ENCODE measurements at regions not wholly inside any gene's neighbourhood (a gene's known extent, or its start where the extent isn't known, plus 50 kb on each side); places are given as distances from the start of the nearest gene placed in this dataset.
A peak's percentile ranks its signal among the peaks of the same experiment; 100 is the strongest.

DNA sequence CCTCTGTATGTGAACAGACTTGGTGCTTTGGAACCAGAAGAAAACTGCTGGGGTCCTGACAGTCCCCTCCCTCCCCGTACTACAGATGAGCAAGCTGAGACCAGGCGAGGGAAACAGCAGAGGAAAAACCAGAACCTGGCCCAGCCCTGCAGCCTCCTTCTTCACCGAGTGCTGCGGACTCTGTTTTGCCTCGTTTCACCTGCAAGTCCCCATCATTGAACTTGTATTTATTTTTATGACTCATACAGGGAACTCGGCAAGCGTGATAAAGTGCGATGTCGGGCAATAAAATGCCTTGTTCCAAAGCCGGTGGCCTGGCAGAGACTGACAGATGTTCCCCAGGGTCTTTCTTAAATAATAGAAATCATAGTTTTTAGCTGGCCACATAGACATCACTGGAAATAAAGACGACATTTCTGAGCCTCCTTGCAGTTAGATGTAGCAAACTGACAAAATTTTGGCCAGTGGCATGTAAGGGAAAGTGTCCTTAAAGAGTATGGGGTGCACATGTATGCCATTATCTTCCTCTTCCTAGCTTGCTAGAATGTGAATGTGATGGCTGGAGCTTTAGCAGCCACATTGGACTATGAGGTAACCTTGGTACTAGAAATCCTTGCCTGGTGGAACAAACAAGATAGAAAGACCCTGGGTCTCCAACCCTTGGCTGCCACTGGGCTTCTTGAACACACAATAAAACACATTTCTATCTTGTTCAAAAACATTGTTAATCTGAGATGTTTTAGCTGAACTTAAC lies 128.6 kb downstream of the IRF8 start:
- intact Hi-C loops (cut with DNase I): no loop called here
- 58 to 63% methylated on average over 11 of the region's 11 CpGs for WGBS, 2 donors
- peaks cover 0 to 4% of the 10 kb centered on the region in 2 donors for H3K27me3 ChIP-seq (ENCODE audit: control insufficient read depth in 1 of 2, insufficient read depth in 2 of 2, low read length in 1 of 2)
- H3K9me3 ChIP-seq (ENCODE audit: control insufficient read depth, low read length): peaks cover 12% of the 10 kb centered on the region
- no peak for ATAC-seq (ENCODE audit: low FRiP score)
- no peak overlapping the region for H3K27ac ChIP-seq (ENCODE audit: low read depth in 1 of 2, low read length in 2 of 2)
- H3K4me3 ChIP-seq (ENCODE audit: low read length in 2 of 2): no peak overlapping the region
- DNase-seq: peak in 1 of 2 donors; percentile 27
- no peaks in the 10 kb centered on the region for H3K4me1 ChIP-seq (ENCODE audit: control insufficient read depth in 1 of 2, insufficient read depth in 2 of 2, low read length in 2 of 2)
- no peaks in the 10 kb centered on the region for H3K36me3 ChIP-seq (ENCODE audit: control insufficient read depth in 1 of 2, insufficient read depth in 2 of 2, low read length in 1 of 2)

DNA sequence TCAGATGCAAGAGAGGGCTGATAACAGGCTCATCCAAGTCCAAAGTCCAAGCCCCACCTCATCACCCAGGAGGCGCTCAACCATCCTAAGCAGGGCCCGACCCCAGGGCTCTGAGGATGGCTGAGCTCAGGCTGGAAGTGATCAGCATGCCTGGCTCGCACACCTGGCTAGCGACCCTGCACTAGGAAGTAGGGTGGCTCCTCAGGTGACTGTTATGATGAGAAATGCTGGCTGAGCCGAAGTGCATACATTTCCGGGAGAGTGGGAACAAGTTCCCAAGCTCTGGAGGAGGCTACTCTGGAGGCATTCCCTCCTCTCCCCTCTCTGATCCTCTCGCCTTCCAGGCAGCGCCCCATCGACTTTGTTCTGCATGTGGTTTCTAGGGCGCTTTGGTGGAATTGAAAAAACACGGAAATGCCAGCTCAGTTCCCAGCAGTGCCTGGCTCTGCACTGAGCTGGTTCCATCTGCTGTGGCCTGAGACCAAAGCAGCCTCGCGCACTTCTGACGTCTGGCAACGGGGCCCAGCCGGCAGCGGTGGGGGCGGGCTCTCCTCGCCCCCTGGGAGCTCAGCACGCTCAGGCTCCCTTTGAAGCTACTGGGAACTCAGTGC lies 130.3 kb downstream of the IRF8 start:
- H3K27ac ChIP-seq (ENCODE audit: low read depth in 1 of 2, low read length in 2 of 2): no peak overlapping the region
- no peaks in the 10 kb centered on the region for H3K4me1 ChIP-seq (ENCODE audit: control insufficient read depth in 1 of 2, insufficient read depth in 2 of 2, low read length in 2 of 2)
- H3K4me3 ChIP-seq (ENCODE audit: low read length in 2 of 2): no peak overlapping the region
- DNase-seq: peak; percentile 64 to 77
- H3K36me3 ChIP-seq (ENCODE audit: control insufficient read depth in 1 of 2, insufficient read depth in 2 of 2, low read length in 1 of 2): no peaks in the 10 kb centered on the region
- intact Hi-C loops (cut with DNase I): no loop called here
- no peak for ATAC-seq (ENCODE audit: low FRiP score)
- H3K9me3 ChIP-seq (ENCODE audit: control insufficient read depth, low read length): peaks cover 9% of the 10 kb centered on the region
- WGBS, 2 donors: 17 to 18% methylated on average over 20 of the region's 20 CpGs
- H3K27me3 ChIP-seq (ENCODE audit: control insufficient read depth in 1 of 2, insufficient read depth in 2 of 2, low read length in 1 of 2): peaks cover 0 to 2% of the 10 kb centered on the region in 2 donors

- WGBS, 2 donors: 90 to 93% methylated on average over 10 of the region's 10 CpGs
- no peaks in the 10 kb centered on the region for H3K36me3 ChIP-seq (ENCODE audit: control insufficient read depth in 1 of 2, insufficient read depth in 2 of 2, low read length in 1 of 2)
- no peak overlapping the region for H3K27ac ChIP-seq (ENCODE audit: low read depth in 1 of 2, low read length in 2 of 2)
- no peak overlapping the region for H3K4me3 ChIP-seq (ENCODE audit: low read length in 2 of 2)
- H3K4me1 ChIP-seq (ENCODE audit: control insufficient read depth in 1 of 2, insufficient read depth in 2 of 2, low read length in 2 of 2): no peaks in the 10 kb centered on the region
- ATAC-seq (ENCODE audit: low FRiP score) (no peak), DNase-seq (peak; percentile 6 to 35)
- intact Hi-C loops (cut with DNase I): loop anchor here in 1 of 2 donors (5.0 kb wide), 1 partner anchor 188 kb away; no protein-coding TSS in a partner anchor
- H3K9me3 ChIP-seq (ENCODE audit: control insufficient read depth, low read length): peaks cover 4% of the 10 kb centered on the region
- H3K27me3 ChIP-seq (ENCODE audit: control insufficient read depth in 1 of 2, insufficient read depth in 2 of 2, low read length in 1 of 2): peaks cover 0 to 2% of the 10 kb centered on the region in 2 donors
Measured at GRCh38 chr16:86030116-86030515, 131.2 kb downstream of the IRF8 start.

GRCh38 chr16:86031141-86031678 lies 132.2 kb downstream of the IRF8 start:
- H3K27me3 ChIP-seq (ENCODE audit: control insufficient read depth in 1 of 2, insufficient read depth in 2 of 2, low read length in 1 of 2): peaks cover 0 to 2% of the 10 kb centered on the region in 2 donors
- H3K4me3 ChIP-seq (ENCODE audit: low read length in 2 of 2): no peak overlapping the region
- H3K27ac ChIP-seq (ENCODE audit: low read depth in 1 of 2, low read length in 2 of 2): no peak overlapping the region
- WGBS, 2 donors: 93 to 94% methylated on average over 5 of the region's 5 CpGs
- peaks cover 2% of the 10 kb centered on the region for H3K9me3 ChIP-seq (ENCODE audit: control insufficient read depth, low read length)
- DNase-seq (peak in 1 of 2 donors; percentile 32), ATAC-seq (ENCODE audit: low FRiP score) (no peak)
- intact Hi-C loops (cut with DNase I): loop anchor here in 1 of 2 donors (5.0 kb wide), 1 partner anchor 189 kb away; no protein-coding TSS in a partner anchor
- no peaks in the 10 kb centered on the region for H3K36me3 ChIP-seq (ENCODE audit: control insufficient read depth in 1 of 2, insufficient read depth in 2 of 2, low read length in 1 of 2)
- no peaks in the 10 kb centered on the region for H3K4me1 ChIP-seq (ENCODE audit: control insufficient read depth in 1 of 2, insufficient read depth in 2 of 2, low read length in 2 of 2)

GRCh38 chr16:86033016-86033474 lies 134.1 kb downstream of the IRF8 start:
- H3K27me3 ChIP-seq (ENCODE audit: control insufficient read depth in 1 of 2, insufficient read depth in 2 of 2, low read length in 1 of 2): no peaks in the 10 kb centered on the region
- ATAC-seq (ENCODE audit: low FRiP score): peak; percentile 22
- DNase-seq: no peak
- intact Hi-C loops (cut with DNase I): loop anchor here in 1 of 2 donors (5.0 kb wide), 1 partner anchor 191 kb away; no protein-coding TSS in a partner anchor
- no peak overlapping the region for H3K27ac ChIP-seq (ENCODE audit: low read depth in 1 of 2, low read length in 2 of 2)
- no peak overlapping the region for H3K4me3 ChIP-seq (ENCODE audit: low read length in 2 of 2)
- no peaks in the 10 kb centered on the region for H3K4me1 ChIP-seq (ENCODE audit: control insufficient read depth in 1 of 2, insufficient read depth in 2 of 2, low read length in 2 of 2)
- H3K36me3 ChIP-seq (ENCODE audit: control insufficient read depth in 1 of 2, insufficient read depth in 2 of 2, low read length in 1 of 2): no peaks in the 10 kb centered on the region
- WGBS, 2 donors: 11 to 16% methylated on average over 16 to 19 of the region's 19 CpGs
- peaks cover 2% of the 10 kb centered on the region for H3K9me3 ChIP-seq (ENCODE audit: control insufficient read depth, low read length)

- ATAC-seq (ENCODE audit: low FRiP score) (no peak), DNase-seq (peak in 1 of 2 donors; percentile 40)
- H3K9me3 ChIP-seq (ENCODE audit: control insufficient read depth, low read length): peaks cover 2% of the 10 kb centered on the region
- H3K36me3 ChIP-seq (ENCODE audit: control insufficient read depth in 1 of 2, insufficient read depth in 2 of 2, low read length in 1 of 2): no peaks in the 10 kb centered on the region
- 87% methylated on average over 4 of the region's 4 CpGs for WGBS, 2 donors
- no peak overlapping the region for H3K27ac ChIP-seq (ENCODE audit: low read depth in 1 of 2, low read length in 2 of 2)
- intact Hi-C loops (cut with DNase I): loop anchor here in 1 of 2 donors (5.0 kb wide), 1 partner anchor 192 kb away; no protein-coding TSS in a partner anchor
- H3K27me3 ChIP-seq (ENCODE audit: control insufficient read depth in 1 of 2, insufficient read depth in 2 of 2, low read length in 1 of 2): no peaks in the 10 kb centered on the region
- no peak overlapping the region for H3K4me3 ChIP-seq (ENCODE audit: low read length in 2 of 2)
- no peaks in the 10 kb centered on the region for H3K4me1 ChIP-seq (ENCODE audit: control insufficient read depth in 1 of 2, insufficient read depth in 2 of 2, low read length in 2 of 2)
Measured at GRCh38 chr16:86033971-86034370, 135.0 kb downstream of the IRF8 start.

DNA sequence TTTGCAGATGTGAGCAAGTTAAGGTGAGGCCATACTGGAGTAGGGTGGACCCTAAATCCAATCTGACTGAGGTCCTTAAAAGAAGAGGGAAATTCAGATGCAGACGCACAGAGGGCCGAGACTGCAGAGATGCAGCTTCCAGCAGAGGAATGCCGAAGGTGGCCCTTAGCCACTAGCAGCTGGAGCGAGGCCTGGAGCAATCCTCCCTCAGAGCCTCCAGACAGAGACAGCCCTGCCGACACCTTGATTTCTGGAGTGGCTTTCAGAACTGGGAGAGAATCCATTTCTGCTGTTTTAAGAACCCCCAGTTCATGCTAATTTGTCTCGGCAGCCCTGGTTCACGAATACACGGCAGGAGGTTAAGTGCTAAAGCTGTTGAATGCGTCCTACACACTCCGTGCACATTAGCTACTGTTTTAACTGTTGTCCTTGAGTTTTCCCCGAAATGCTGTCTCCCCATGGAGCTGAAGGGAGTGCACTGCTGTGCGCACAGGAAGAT lies 135.5 kb downstream of the IRF8 start:
- intact Hi-C loops (cut with DNase I): loop anchor here in 1 of 2 donors (5.0 kb wide), 1 partner anchor 192 kb away; no protein-coding TSS in a partner anchor
- Histone ChIP-seq H3K4me1 (ENCODE audit: control insufficient read depth in 1 of 2, insufficient read depth in 2 of 2, low read length in 2 of 2) (no peaks in the 10 kb centered on the region), H3K36me3 (ENCODE audit: control insufficient read depth in 1 of 2, insufficient read depth in 2 of 2, low read length in 1 of 2) (no peaks in the 10 kb centered on the region), H3K4me3 (ENCODE audit: low read length in 2 of 2) (no peak overlapping the region), H3K27ac (ENCODE audit: low read depth in 1 of 2, low read length in 2 of 2) (no peak overlapping the region), H3K9me3 (ENCODE audit: control insufficient read depth, low read length) (peaks cover 2% of the 10 kb centered on the region), H3K27me3 (ENCODE audit: control insufficient read depth in 1 of 2, insufficient read depth in 2 of 2, low read length in 1 of 2) (no peaks in the 10 kb centered on the region)
- no peak for DNase-seq
- 76 to 77% methylated on average over 12 of the region's 12 CpGs for WGBS, 2 donors
- no peak for ATAC-seq (ENCODE audit: low FRiP score)

DNA sequence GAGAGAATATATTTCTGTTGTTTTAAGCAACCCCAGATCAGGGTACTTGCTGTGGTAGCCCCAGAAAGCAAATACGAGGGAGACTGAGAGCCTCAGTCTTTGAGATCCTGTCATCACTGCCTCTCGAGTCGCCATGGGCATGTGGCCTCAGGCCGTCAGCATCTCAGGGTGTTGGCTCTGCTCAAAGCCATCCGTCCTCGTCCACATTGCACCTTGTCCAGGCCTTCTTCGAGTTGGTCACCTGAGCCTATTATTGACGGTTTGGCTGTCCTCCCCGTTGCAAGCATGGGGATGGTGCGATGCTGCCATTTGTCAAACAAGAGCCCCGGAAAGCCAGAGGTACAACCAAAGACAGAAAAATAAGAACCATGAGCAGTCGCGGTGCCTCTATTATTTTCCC lies 136.9 kb downstream of the IRF8 start:
- H3K27me3 ChIP-seq (ENCODE audit: control insufficient read depth in 1 of 2, insufficient read depth in 2 of 2, low read length in 1 of 2): no peaks in the 10 kb centered on the region
- no peak overlapping the region for H3K4me3 ChIP-seq (ENCODE audit: low read length in 2 of 2)
- H3K4me1 ChIP-seq (ENCODE audit: control insufficient read depth in 1 of 2, insufficient read depth in 2 of 2, low read length in 2 of 2): no peaks in the 10 kb centered on the region
- peaks cover 2% of the 10 kb centered on the region for H3K9me3 ChIP-seq (ENCODE audit: control insufficient read depth, low read length)
- intact Hi-C loops (cut with DNase I): no loop called here
- H3K36me3 ChIP-seq (ENCODE audit: control insufficient read depth in 1 of 2, insufficient read depth in 2 of 2, low read length in 1 of 2): no peaks in the 10 kb centered on the region
- DNase-seq (no peak), ATAC-seq (ENCODE audit: low FRiP score) (no peak)
- 86% methylated on average over 13 of the region's 13 CpGs for WGBS, 2 donors
- H3K27ac ChIP-seq (ENCODE audit: low read depth in 1 of 2, low read length in 2 of 2): no peak overlapping the region
